ENCODE measurements at regions not wholly inside any gene's neighbourhood (a gene's known extent, or its start where the extent isn't known, plus 50 kb on each side); places are given as distances from the start of the nearest gene placed in this dataset.

GRCh38 chr7:27345164-27345887 is 102.7 kb downstream of the EVX1 start:
- in situ Hi-C loops (cut with HindIII; ENCODE audit: low sequenced_read_pairs), result no loop called here
- no peak for TF ChIP-seq CTCF (IDR thresholded peaks at IDR 0.05; ENCODE audit: low read depth, low read length, missing control alignments)
- no peak overlapping the region for H3K4me3 ChIP-seq (ENCODE audit: low read depth, low read length)
- DNase-seq (ENCODE audit: low read depth), result no peak

GRCh38 chr7:27345997-27346396 is 103.4 kb downstream of the EVX1 start:
- no peak overlapping the region for H3K4me3 ChIP-seq (ENCODE audit: low read depth, low read length)
- in situ Hi-C loops (cut with HindIII; ENCODE audit: low sequenced_read_pairs), result no loop called here
- TF ChIP-seq CTCF (IDR thresholded peaks at IDR 0.05; ENCODE audit: low read depth, low read length, missing control alignments), result no peak
- DNase-seq (ENCODE audit: low read depth), result no peak

GRCh38 chr7:27346531-27347275 is 104.1 kb downstream of the EVX1 start:
- no peak overlapping the region for H3K4me3 ChIP-seq (ENCODE audit: low read depth, low read length)
- DNase-seq (ENCODE audit: low read depth), result no peak
- in situ Hi-C loops (cut with HindIII; ENCODE audit: low sequenced_read_pairs), result no loop called here
- no peak for TF ChIP-seq CTCF (IDR thresholded peaks at IDR 0.05; ENCODE audit: low read depth, low read length, missing control alignments)

GRCh38 chr7:27347276-27347640 is 104.7 kb downstream of the EVX1 start:
- in situ Hi-C loops (cut with HindIII; ENCODE audit: low sequenced_read_pairs), result no loop called here
- TF ChIP-seq CTCF (IDR thresholded peaks at IDR 0.05; ENCODE audit: low read depth, low read length, missing control alignments), result no peak
- no peak overlapping the region for H3K4me3 ChIP-seq (ENCODE audit: low read depth, low read length)
- DNase-seq (ENCODE audit: low read depth), result no peak

GRCh38 chr7:27349621-27350020 is 107.0 kb downstream of the EVX1 start:
- no peak overlapping the region for H3K4me3 ChIP-seq (ENCODE audit: low read depth, low read length)
- TF ChIP-seq CTCF (IDR thresholded peaks at IDR 0.05; ENCODE audit: low read depth, low read length, missing control alignments), result no peak
- no peak for DNase-seq (ENCODE audit: low read depth)
- in situ Hi-C loops (cut with HindIII; ENCODE audit: low sequenced_read_pairs), result loop anchor here (5.0 kb wide), 1 partner anchor 87 kb away; no protein-coding TSS in a partner anchor

- in situ Hi-C loops (cut with HindIII; ENCODE audit: low sequenced_read_pairs), result loop anchor here (5.0 kb wide), 1 partner anchor 89 kb away; no protein-coding TSS in a partner anchor
- no peak overlapping the region for H3K4me3 ChIP-seq (ENCODE audit: low read depth, low read length)
- no peak for DNase-seq (ENCODE audit: low read depth)
- TF ChIP-seq CTCF (IDR thresholded peaks at IDR 0.05; ENCODE audit: low read depth, low read length, missing control alignments), result no peak
These were observed 108.5 kb downstream of the EVX1 start for GRCh38 chr7:27351137-27351536.

Measured in astrocyte of the cerebellum (primary cell).